IMR-90 (cell line): ENCODE measurements at regions not wholly inside any gene's neighbourhood (a gene's known extent, or its start where the extent isn't known, plus 50 kb on each side); places are given as distances from the start of the nearest gene placed in this dataset.

ENCODE experiments used
- ATAC-seq: fragments of 200-7000 bp; cut with Tn5 transposase; 2 replicates; pipeline ENCODE4 v1.9.1; 2020; ENCODE audit warnings: low read depth, mild to moderate bottlenecking, moderate library complexity
- BruUV-seq: library from RNA; stranded (reverse); fragments of 400-500 nt; replicated peaks from 2 replicates; lab custom pipeline; 2021; lab: Mats Ljungman, UMichigan
- CTCF ChIA-PET: fragments of 300-600 bp; formaldehyde crosslinking; extraction: SDS; loops from one replicate; lab custom pipeline; 2021; ENCODE audit warnings: antibody characterized with exemption; lab: Yijun Ruan, JAX
- POLR2A ChIA-PET: fragments of 300-600 bp; sonication (Branson Sonifier 250); formaldehyde crosslinking; loops from one replicate; lab custom pipeline; 2022; ENCODE audit warnings: antibody characterized with exemption; ENCODE audit not compliant: unreplicated experiment; lab: Charles Lee
- DNase-seq: peaks from one replicate; pipeline ENCODE4 v3.0.0; 2013
- H2AFZ ChIP-seq: replicated peaks from 2 replicates; pipeline ENCODE3; 2013; ENCODE audit warnings: low read length, mild to moderate bottlenecking; ENCODE audit not compliant: poor library complexity
- H2AK5ac ChIP-seq: 2 replicates; pipeline ENCODE4 v1.6.1; 2013; ENCODE audit warnings: low read depth, low read length, inconsistent platforms
- H2AK9ac ChIP-seq: replicated peaks from 2 replicates; pipeline ENCODE3; 2013; ENCODE audit warnings: mild to moderate bottlenecking, low read depth, low read length, moderate library complexity; ENCODE audit not compliant: poor library complexity
- H2BK120ac ChIP-seq: 2 replicates; pipeline ENCODE4 v1.6.1; 2013; ENCODE audit warnings: low read depth, low read length, inconsistent platforms
- H2BK15ac ChIP-seq: 3 replicates; pipeline ENCODE4 v1.6.1; 2013; ENCODE audit warnings: low read depth, low read length, inconsistent platforms
- H2BK20ac ChIP-seq: 2 replicates; pipeline ENCODE4 v1.6.1; 2013; ENCODE audit warnings: low read depth, mild to moderate bottlenecking, inconsistent platforms, low read length, moderate library complexity
- H2BK5ac ChIP-seq: 2 replicates; pipeline ENCODE4 v1.6.1; 2013; ENCODE audit warnings: mild to moderate bottlenecking, low read depth, low read length, inconsistent platforms; ENCODE audit not compliant: poor library complexity, severe bottlenecking
- H3K14ac ChIP-seq: replicated peaks from 2 replicates; pipeline ENCODE4 v1.6.1; 2013; ENCODE audit warnings: low read depth, low read length, inconsistent platforms
- H3K18ac ChIP-seq: 2 replicates; pipeline ENCODE4 v1.6.1; 2013; ENCODE audit warnings: low read depth, low read length, control low read depth
- H3K23ac ChIP-seq: 2 replicates; pipeline ENCODE4 v1.6.1; 2013; ENCODE audit warnings: low read depth, low read length, inconsistent platforms
- H3K27ac ChIP-seq: 2 replicates; pipeline ENCODE4 v1.5.1; 2013; ENCODE audit warnings: mild to moderate bottlenecking, control low read depth, low read length; ENCODE audit not compliant: insufficient read depth
- H3K27me3 ChIP-seq: 2 replicates; pipeline ENCODE4 v1.6.1; 2013; ENCODE audit warnings: low read length; ENCODE audit not compliant: control insufficient read depth, insufficient read depth
- H3K36me3 ChIP-seq: 2 replicates; pipeline ENCODE4 v1.6.1; 2013; ENCODE audit warnings: low read length, mixed read lengths; ENCODE audit not compliant: control insufficient read depth, insufficient read depth
- H3K4ac ChIP-seq: 2 replicates; pipeline ENCODE4 v1.6.1; 2013; ENCODE audit warnings: low read depth, low read length, inconsistent platforms
- H3K4me1 ChIP-seq: 2 replicates; pipeline ENCODE4 v1.6.1; 2013; ENCODE audit warnings: low read length, mixed read lengths; ENCODE audit not compliant: control insufficient read depth, insufficient read depth
- H3K4me2 ChIP-seq: 2 replicates; pipeline ENCODE4 v1.6.1; 2013; ENCODE audit warnings: low read depth, mild to moderate bottlenecking, control low read depth, low read length, moderate library complexity
- H3K4me3 ChIP-seq: 2 replicates; pipeline ENCODE4 v1.5.1; 2013; ENCODE audit warnings: low read depth, mild to moderate bottlenecking, control low read depth, low read length, moderate library complexity; ENCODE audit not compliant: insufficient read depth
- H3K56ac ChIP-seq: 2 replicates; pipeline ENCODE4 v1.6.1; 2013; ENCODE audit warnings: low read length, inconsistent platforms; ENCODE audit not compliant: insufficient read depth; ENCODE audit errors: extremely low read depth
- H3K79me1 ChIP-seq, 2 experiments: 2 replicates each; pipeline ENCODE4 v1.6.1; 2013; ENCODE audit warnings: low read length in 2 of 2, inconsistent platforms in 1 of 2, low read depth in 1 of 2
- H3K9ac ChIP-seq: 2 replicates; pipeline ENCODE4 v1.6.1; 2013; ENCODE audit warnings: low read depth, low read length, control low read depth
- H3K9me1 ChIP-seq: 2 replicates; pipeline ENCODE4 v1.6.1; 2013; ENCODE audit warnings: low read length, inconsistent platforms; ENCODE audit not compliant: insufficient read depth
- H3K9me3 ChIP-seq: 2 replicates; pipeline ENCODE4 v1.6.1; 2013; ENCODE audit warnings: low read length; ENCODE audit not compliant: control insufficient read depth, insufficient read depth
- H4K20me1 ChIP-seq: 2 replicates; pipeline ENCODE4 v1.6.1; 2013; ENCODE audit warnings: low read length, inconsistent platforms; ENCODE audit not compliant: insufficient read depth
- H4K5ac ChIP-seq: 2 replicates; pipeline ENCODE4 v1.6.1; 2013; ENCODE audit warnings: mild to moderate bottlenecking, low read depth, low read length, control low read depth
- H4K8ac ChIP-seq, 2 experiments: 2 replicates each; pipeline ENCODE4 v1.6.1; 2013; ENCODE audit warnings: low read depth in 2 of 2, low read length in 2 of 2, control low read depth in 1 of 2, inconsistent platforms in 1 of 2
- H4K91ac ChIP-seq: 2 replicates; pipeline ENCODE4 v1.6.1; 2013; ENCODE audit warnings: low read depth, low read length, inconsistent platforms; ENCODE audit not compliant: insufficient read depth
- FOS ChIP-seq: fragments of 150-350 bp; IDR thresholded peaks from 2 replicates; pipeline ENCODE4 v1.6.1; 2016; ENCODE audit warnings: low read depth, low read length
- MXI1 ChIP-seq: IDR thresholded peaks from 2 replicates; pipeline ENCODE4 v1.6.1; 2012; ENCODE audit warnings: low read depth, mild to moderate bottlenecking, low read length, moderate library complexity, borderline replicate concordance
- WGBS, 2 experiments: methylation state at CpG; one replicate each; pipeline versions ENCODE4 v1.1.5 to v1.1.7; 2013; ENCODE audit warnings: missing lambda C conversion rate in 2 of 2; ENCODE audit not compliant: insufficient read length in 1 of 2; ENCODE audit errors: extremely low coverage in 2 of 2; 5-methylcytosine and 5-hydroxymethylcytosine counted together
- dilution Hi-C: fragments of 300-500 bp; cut with HindIII; formaldehyde crosslinking; loops from one replicate; pipeline ENCODE4 v1.14.3; 2018; ENCODE audit warnings: low sequenced_read_pairs; ENCODE audit not compliant: unreplicated experiment
- in situ Hi-C: fragments of 300-500 bp; cut with MboI; formaldehyde crosslinking; loops from 3 replicates; pipeline ENCODE4 v1.14.3; 2019; ENCODE audit warnings: low sequenced_read_pairs, inconsistent platforms, mixed read lengths
- intact Hi-C: fragments of 100-400 bp; cut with micrococcal nuclease; formaldehyde crosslinking; loops from 2 replicates; pipeline ENCODE4 v1.10.0; 2022

- Histone ChIP-seq H3K27ac (no peak overlapping the region), H3K23ac (no peak overlapping the region), H3K56ac (no peak overlapping the region), H3K18ac (no peak overlapping the region), H3K9me1 (no peaks in the 10 kb centered on the region), H4K5ac (no peak overlapping the region), H2BK15ac (no peak overlapping the region), H4K91ac (no peak overlapping the region), H4K8ac (no peak overlapping the region), H2BK20ac (no peak overlapping the region), H3K14ac (no peak overlapping the region), H3K4ac (no peak overlapping the region), H3K27me3 (no peaks in the 10 kb centered on the region), H2BK120ac (no peak overlapping the region), H2AK9ac (no peak overlapping the region), H3K4me2 (no peak overlapping the region), H3K4me1 (no peaks in the 10 kb centered on the region), H3K9me3 (no peaks in the 10 kb centered on the region), H3K36me3 (no peaks in the 10 kb centered on the region), H3K79me1 (no peaks in the 10 kb centered on the region), H2AK5ac (no peak overlapping the region), H4K20me1 (no peaks in the 10 kb centered on the region), H3K4me3 (no peak overlapping the region), H2BK5ac (no peak overlapping the region), H2AFZ (no peak overlapping the region), H3K9ac (no peak overlapping the region)
- POLR2A ChIA-PET = no interaction called here
- dilution Hi-C loops = no loop called here
- in situ Hi-C loops = no loop called here
- no CpG with 5 or more reads among the region's 4 CpGs for WGBS, 2 experiments
- intact Hi-C loops = loop anchor here (5.0 kb wide), 1 partner anchor 50 kb away; no protein-coding TSS in a partner anchor
- TF ChIP-seq FOS = 0 out of 2 replicates have a peak, but pooled peaks have one; percentile 15
- no peak for TF ChIP-seq MXI1
- CTCF ChIA-PET = no interaction called here
- no TSS peak for BruUV-seq
- no peak for ATAC-seq
- no peak for DNase-seq
Measured at GRCh38 chr2:150341982-150342680, 145.3 kb downstream of the RND3 start.
